Panc1 (cell line): ENCODE measurements at regions not wholly inside any gene's neighbourhood (a gene's known extent, or its start where the extent isn't known, plus 50 kb on each side); places are given as distances from the start of the nearest gene placed in this dataset.

Source experiments
- ATAC-seq: fragments of 200-7000 bp; cut with Tn5 transposase; 2 replicates; pipeline ENCODE4 v1.9.1; 2020; ENCODE audit warnings: mild to moderate bottlenecking, moderate library complexity
- BruUV-seq: library from RNA; stranded (reverse); fragments of 400-500 nt; replicated peaks from 2 replicates; lab custom pipeline; 2021; lab: Mats Ljungman, UMichigan
- CTCF ChIA-PET: fragments of 300-600 bp; sonication (Branson Sonifier 250); formaldehyde crosslinking; loops from one replicate; lab custom pipeline; 2022; ENCODE audit warnings: antibody characterized with exemption; lab: Charles Lee
- POLR2A ChIA-PET: fragments of 300-600 bp; sonication (Branson Sonifier 250); formaldehyde crosslinking; loops from one replicate; lab custom pipeline; 2022; ENCODE audit warnings: antibody characterized with exemption; lab: Charles Lee
- DNase-seq: peaks from one replicate; pipeline ENCODE4 v3.0.0-alpha.2; 2010; ENCODE audit warnings: low read depth, low spot score
- H3K27ac ChIP-seq: 2 replicates; pipeline ENCODE4 v1.5.1; 2011; ENCODE audit warnings: mild to moderate bottlenecking, low read length, inconsistent platforms
- H3K27me3 ChIP-seq: fragments of 200-500 bp; sonication (Bioruptor generic); 2 replicates; pipeline ENCODE4 v1.6.0; 2014; ENCODE audit warnings: low read length, inconsistent platforms; ENCODE audit not compliant: control insufficient read depth, insufficient read depth
- H3K36me3 ChIP-seq: fragments of 200-500 bp; sonication (Bioruptor generic); 2 replicates; pipeline ENCODE4 v1.5.1; 2014; ENCODE audit warnings: inconsistent platforms, mild to moderate bottlenecking, low read length, moderate library complexity; ENCODE audit not compliant: control insufficient read depth, insufficient read depth
- H3K4me1 ChIP-seq: 2 replicates; pipeline ENCODE4 v1.5.1; 2011; ENCODE audit warnings: inconsistent platforms, mild to moderate bottlenecking, low read length, moderate library complexity; ENCODE audit not compliant: control insufficient read depth, insufficient read depth
- H3K4me3 ChIP-seq, 2 experiments: 2 replicates each; pipeline ENCODE4 v1.5.1; 2011 to 2012; ENCODE audit warnings: low read depth in 2 of 2, low read length in 2 of 2, mild to moderate bottlenecking in 2 of 2, inconsistent platforms in 1 of 2, moderate library complexity in 1 of 2
- H3K9me3 ChIP-seq: fragments of 200-500 bp; sonication (Bioruptor generic); 2 replicates; pipeline ENCODE4 v1.5.1; 2014; ENCODE audit warnings: low read depth, mild to moderate bottlenecking, inconsistent platforms, low read length, moderate library complexity; ENCODE audit not compliant: control insufficient read depth, insufficient read depth
- CTCF ChIP-seq: fragments of 450-650 bp; IDR thresholded peaks from 2 replicates; pipeline ENCODE4 v1.5.1; 2017; ENCODE audit warnings: mild to moderate bottlenecking
- POLR2AphosphoS5 ChIP-seq: IDR thresholded peaks from 2 replicates; pipeline ENCODE4 v1.6.1; 2012; ENCODE audit warnings: mild to moderate bottlenecking, low read depth, low read length, moderate library complexity
- REST ChIP-seq, 2 experiments: IDR thresholded peaks; 2 replicates each; pipeline ENCODE4 v1.6.1; 2011 to 2012; ENCODE audit warnings: low read depth in 2 of 2, control low read depth in 1 of 2, low read length in 1 of 2, mild to moderate bottlenecking in 1 of 2, moderate library complexity in 1 of 2; ENCODE audit not compliant: insufficient read depth in 1 of 2
- SIN3A ChIP-seq: IDR thresholded peaks from 2 replicates; pipeline ENCODE4 v1.6.1; 2012; ENCODE audit warnings: low read depth, mild to moderate bottlenecking, low read length, moderate library complexity, borderline replicate concordance; ENCODE audit not compliant: insufficient read depth
- TCF7L2 ChIP-seq: IDR thresholded peaks from 2 replicates; pipeline ENCODE4 v1.6.1; 2011; ENCODE audit warnings: mild to moderate bottlenecking, low read depth, low read length, inconsistent platforms
- in situ Hi-C: cut with HindIII; loops from 2 replicates; pipeline ENCODE4 v1.10.0; 2016; ENCODE audit warnings: low sequenced_read_pairs, low pct_unique_long_range_greater_than_20kb
- intact Hi-C: fragments of 100-400 bp; cut with micrococcal nuclease; formaldehyde crosslinking; loops from one replicate; pipeline ENCODE4 v1.10.0; 2022; ENCODE audit not compliant: unreplicated experiment

- no peak for DNase-seq
- no peaks in the 10 kb centered on the region for H3K27me3 ChIP-seq
- no peak overlapping the region for H3K4me3 ChIP-seq
- H3K4me1 ChIP-seq, result no peaks in the 10 kb centered on the region
- ChIA-PET POLR2A (no interaction called here), CTCF (no interaction called here)
- ATAC-seq, result no peak
- H3K27ac ChIP-seq, result no peak overlapping the region
- TF ChIP-seq CTCF (no peak), SIN3A (no peak), REST (IDR thresholded peaks at IDR 0.05; ENCODE audit: insufficient read depth in 1 of 2, low read depth in 2 of 2, low read length in 1 of 2) (no peak), POLR2AphosphoS5 (no peak), TCF7L2 (no peak)
- BruUV-seq, result no TSS peak
- H3K36me3 ChIP-seq, result no peaks in the 10 kb centered on the region
- no peaks in the 10 kb centered on the region for H3K9me3 ChIP-seq
- in situ Hi-C loops (no loop called here), intact Hi-C loops (no loop called here)
These were observed 336.9 kb upstream of the NR3C2 start for GRCh38 chr4:148778980-148779675.

GRCh38 chr4:148776941-148777340, 334.7 kb upstream of the NR3C2 start:
- Histone ChIP-seq H3K4me3 (no peak overlapping the region), H3K27ac (no peak overlapping the region), H3K27me3 (no peaks in the 10 kb centered on the region), H3K36me3 (no peaks in the 10 kb centered on the region), H3K4me1 (no peaks in the 10 kb centered on the region), H3K9me3 (no peaks in the 10 kb centered on the region)
- TF ChIP-seq POLR2AphosphoS5 (no peak), REST (IDR thresholded peaks at IDR 0.05; ENCODE audit: insufficient read depth in 1 of 2, low read depth in 2 of 2, low read length in 1 of 2) (no peak), TCF7L2 (no peak), SIN3A (no peak), CTCF (no peak)
- intact Hi-C loops, result no loop called here
- ATAC-seq (no peak), DNase-seq (no peak)
- POLR2A ChIA-PET, result no interaction called here
- BruUV-seq, result no TSS peak
- in situ Hi-C loops, result no loop called here
- CTCF ChIA-PET, result no interaction called here
